ENCODE measurements at regions not wholly inside any gene's neighbourhood (a gene's known extent, or its start where the extent isn't known, plus 50 kb on each side); places are given as distances from the start of the nearest gene placed in this dataset.
"Not testable (repeated sequence)": the region's sequence is repeated elsewhere in the genome, so short reads cannot be mapped to it uniquely, and the experiment has no call there.

- TF ChIP-seq RREB1 (CRISPR knock-in tag; IDR thresholded peaks at IDR 0.05) (0 out of 2 replicates have a peak, but pooled peaks have one; percentile 50), ZNF583 (CRISPR knock-in tag; IDR thresholded peaks at IDR 0.05) (0 out of 2 replicates have a peak, but pooled peaks have one; percentile 86), ID3 (CRISPR knock-in tag; IDR thresholded peaks at IDR 0.05) (peak; percentile 68; the same call in 1 of the 2 replicates), ID3 (tag; IDR thresholded peaks at IDR 0.05) (peak; percentile 94), ZNF79 (CRISPR knock-in tag; IDR thresholded peaks at IDR 0.05; ENCODE audit: low read depth) (peak; percentile 74; the same call in 1 of the 2 replicates), PBX2 (tag; conservative IDR thresholded peaks at IDR 0.05; ENCODE audit: low read depth) (peak; percentile 72), ZNF41 (CRISPR knock-in tag; conservative IDR thresholded peaks at IDR 0.05) (peak; percentile 80), IRF9 (tag; IDR thresholded peaks at IDR 0.05) (peak; percentile 82), MECOM (CRISPR knock-in tag; IDR thresholded peaks at IDR 0.05) (peak; percentile 84), ZNF76 (CRISPR knock-in tag; IDR thresholded peaks at IDR 0.05; ENCODE audit: borderline replicate concordance) (peak; percentile 63; the same call in 1 of the 2 replicates), YY1 (IDR thresholded peaks at IDR 0.05; ENCODE audit: borderline replicate concordance in 1 of 3, control insufficient read depth in 1 of 3, extremely low read depth in 1 of 3, insufficient read depth in 3 of 3, insufficient read length in 1 of 3, insufficient replicate concordance in 2 of 3, low read depth in 1 of 3, low read length in 2 of 3) (peak in 1 of 3 experiments; percentile 19), RFX7 (CRISPR knock-in tag; IDR thresholded peaks at IDR 0.05) (0 out of 2 replicates have a peak, but pooled peaks have one; percentile 27), SMAD4 (CRISPR knock-in tag; conservative IDR thresholded peaks at IDR 0.05) (peak; percentile 92)
- not testable (repeated sequence) for TF ChIP-seq PBX2 (CRISPR knock-in tag; IDR thresholded peaks at IDR 0.05; ENCODE audit: low read depth)
These were observed 186.3 kb upstream of the WSB1 start (continued) for GRCh38 chr17:27107386-27108328.

Data from K562 (cell line).